ENCODE measurements at regions not wholly inside any gene's neighbourhood (a gene's known extent, or its start where the extent isn't known, plus 50 kb on each side); places are given as distances from the start of the nearest gene placed in this dataset.

- TF ChIP-seq, protein P1, sequence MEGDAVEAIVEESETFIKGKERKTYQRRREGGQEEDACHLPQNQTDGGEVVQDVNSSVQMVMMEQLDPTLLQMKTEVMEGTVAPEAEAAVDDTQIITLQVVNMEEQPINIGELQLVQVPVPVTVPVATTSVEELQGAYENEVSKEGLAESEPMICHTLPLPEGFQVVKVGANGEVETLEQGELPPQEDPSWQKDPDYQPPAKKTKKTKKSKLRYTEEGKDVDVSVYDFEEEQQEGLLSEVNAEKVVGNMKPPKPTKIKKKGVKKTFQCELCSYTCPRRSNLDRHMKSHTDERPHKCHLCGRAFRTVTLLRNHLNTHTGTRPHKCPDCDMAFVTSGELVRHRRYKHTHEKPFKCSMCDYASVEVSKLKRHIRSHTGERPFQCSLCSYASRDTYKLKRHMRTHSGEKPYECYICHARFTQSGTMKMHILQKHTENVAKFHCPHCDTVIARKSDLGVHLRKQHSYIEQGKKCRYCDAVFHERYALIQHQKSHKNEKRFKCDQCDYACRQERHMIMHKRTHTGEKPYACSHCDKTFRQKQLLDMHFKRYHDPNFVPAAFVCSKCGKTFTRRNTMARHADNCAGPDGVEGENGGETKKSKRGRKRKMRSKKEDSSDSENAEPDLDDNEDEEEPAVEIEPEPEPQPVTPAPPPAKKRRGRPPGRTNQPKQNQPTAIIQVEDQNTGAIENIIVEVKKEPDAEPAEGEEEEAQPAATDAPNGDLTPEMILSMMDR (conservative IDR thresholded peaks at IDR 0.05; ENCODE audit: low read depth, low read length): no peak
- no TSS peak for BruUV-seq (replicated peaks)
- no peaks in the 10 kb centered on the region for H3K9me2 ChIP-seq (replicated peaks; ENCODE audit: low read length)
- no peaks in the 10 kb centered on the region for H4K20me1 ChIP-seq (ENCODE audit: low read length)
- ATAC-seq (no peak), DNase-seq (no peak)
- no peaks in the 10 kb centered on the region for H3K9me3 ChIP-seq (ENCODE audit: low read length)
- peaks cover 18% of the 10 kb centered on the region for H3K4me1 ChIP-seq (ENCODE audit: insufficient read depth, low read length)
- H3K36me3 ChIP-seq (ENCODE audit: low read depth, low read length): no peaks in the 10 kb centered on the region
- no peak overlapping the region for H3K9ac ChIP-seq (ENCODE audit: low read length)
- intact Hi-C loops (cut with micrococcal nuclease): no loop called here
- no peak overlapping the region for H3K27ac ChIP-seq (ENCODE audit: low read length)
- no peak overlapping the region for H2AFZ ChIP-seq (ENCODE audit: low read length)
- H3K79me2 ChIP-seq (ENCODE audit: low read length): no peaks in the 10 kb centered on the region
- POLR2A ChIA-PET (ENCODE audit: unreplicated experiment): no interaction called here
- no peaks in the 10 kb centered on the region for H3K27me3 ChIP-seq (ENCODE audit: low read length)
- H3K4me2 ChIP-seq (ENCODE audit: low read length): no peak overlapping the region
- no peaks in the 10 kb centered on the region for H3F3A ChIP-seq (ENCODE audit: low read length, unreplicated experiment)
- H3K4me3 ChIP-seq (ENCODE audit: low read length): no peak overlapping the region
- CTCF ChIA-PET: no interaction called here
These were observed 125.0 kb downstream of the RASSF10 start for GRCh38 chr11:13134066-13134465.

GRCh38 chr11:13134886-13135285 lies 125.8 kb downstream of the RASSF10 start:
- H3K79me2 ChIP-seq (ENCODE audit: low read length): no peaks in the 10 kb centered on the region
- BruUV-seq (replicated peaks): no TSS peak
- H3K27ac ChIP-seq (ENCODE audit: low read length): no peak overlapping the region
- ATAC-seq: no peak
- ChIA-PET CTCF (no interaction called here), POLR2A (ENCODE audit: unreplicated experiment) (no interaction called here)
- no peaks in the 10 kb centered on the region for H3F3A ChIP-seq (ENCODE audit: low read length, unreplicated experiment)
- no peak for DNase-seq
- no peaks in the 10 kb centered on the region for H4K20me1 ChIP-seq (ENCODE audit: low read length)
- H3K4me2 ChIP-seq (ENCODE audit: low read length): no peak overlapping the region
- no peak overlapping the region for H3K9ac ChIP-seq (ENCODE audit: low read length)
- no peaks in the 10 kb centered on the region for H3K9me2 ChIP-seq (replicated peaks; ENCODE audit: low read length)
- H3K27me3 ChIP-seq (ENCODE audit: low read length): no peaks in the 10 kb centered on the region
- TF ChIP-seq, protein P1 (conservative IDR thresholded peaks at IDR 0.05; ENCODE audit: low read depth, low read length): no peak
- no peak for TF ChIP-seq EZH2phosphoT487 (IDR thresholded peaks at IDR 0.05; ENCODE audit: borderline replicate concordance, low read length)
- no peak for TF ChIP-seq EZH2 (IDR thresholded peaks at IDR 0.05; ENCODE audit: low read length, unreplicated experiment)
- H3K4me3 ChIP-seq (ENCODE audit: low read length): no peak overlapping the region
- H3K9me3 ChIP-seq (ENCODE audit: low read length): no peaks in the 10 kb centered on the region
- no peaks in the 10 kb centered on the region for H3K36me3 ChIP-seq (ENCODE audit: low read depth, low read length)
- intact Hi-C loops (cut with micrococcal nuclease): no loop called here
- H3K4me1 ChIP-seq (ENCODE audit: insufficient read depth, low read length): peaks cover 20% of the 10 kb centered on the region
- no peak overlapping the region for H2AFZ ChIP-seq (ENCODE audit: low read length)

GRCh38 chr11:13135385-13136271 lies 126.5 kb downstream of the RASSF10 start:
- Histone ChIP-seq H3K4me3 (ENCODE audit: low read length) (no peak overlapping the region), H3K9ac (ENCODE audit: low read length) (no peak overlapping the region), H3K4me1 (ENCODE audit: insufficient read depth, low read length) (peaks cover 27% of the 10 kb centered on the region), H4K20me1 (ENCODE audit: low read length) (no peaks in the 10 kb centered on the region), H3K27me3 (ENCODE audit: low read length) (no peaks in the 10 kb centered on the region), H3F3A (ENCODE audit: low read length, unreplicated experiment) (no peaks in the 10 kb centered on the region), H2AFZ (ENCODE audit: low read length) (no peak overlapping the region), H3K79me2 (ENCODE audit: low read length) (no peaks in the 10 kb centered on the region), H3K4me2 (ENCODE audit: low read length) (no peak overlapping the region), H3K27ac (ENCODE audit: low read length) (no peak overlapping the region), H3K9me2 (replicated peaks; ENCODE audit: low read length) (no peaks in the 10 kb centered on the region), H3K9me3 (ENCODE audit: low read length) (no peaks in the 10 kb centered on the region), H3K36me3 (ENCODE audit: low read depth, low read length) (no peaks in the 10 kb centered on the region)
- ATAC-seq: peak; percentile 22; the same call in 1 of the 2 replicates
- BruUV-seq (replicated peaks): no TSS peak
- TF ChIP-seq EZH2phosphoT487 (IDR thresholded peaks at IDR 0.05; ENCODE audit: borderline replicate concordance, low read length): no peak
- no peak for TF ChIP-seq EZH2 (IDR thresholded peaks at IDR 0.05; ENCODE audit: low read length, unreplicated experiment)
- TF ChIP-seq, protein P1 (conservative IDR thresholded peaks at IDR 0.05; ENCODE audit: low read depth, low read length): no peak
- ChIA-PET POLR2A (ENCODE audit: unreplicated experiment) (no interaction called here), CTCF (no interaction called here)
- intact Hi-C loops (cut with micrococcal nuclease): no loop called here
- DNase-seq: no peak

Measured in PC-3 (cell line).